GM19452 (cell line): ENCODE measurements at regions not wholly inside any gene's neighbourhood (a gene's known extent, or its start where the extent isn't known, plus 50 kb on each side); places are given as distances from the start of the nearest gene placed in this dataset.

Experiments used
- ATAC-seq: cut with Tn5 transposase; IDR thresholded peaks from one replicate; pipeline ENCODE4 v1.9.1; 2021; ENCODE audit not compliant: unreplicated experiment

- ATAC-seq: no peak
Measured at GRCh38 chr11:28770806-28771205, 662.6 kb downstream of the METTL15 start.

GRCh38 chr11:28767574-28767973 is 659.4 kb downstream of the METTL15 start:
- ATAC-seq: no peak

GRCh38 chr11:28763876-28764275 is 655.7 kb downstream of the METTL15 start:
- ATAC-seq: no peak

- no peak for ATAC-seq
Measured at GRCh38 chr11:28763151-28763550, 655.0 kb downstream of the METTL15 start.

GRCh38 chr11:28760676-28761390 is 652.6 kb downstream of the METTL15 start:
- no peak for ATAC-seq

GRCh38 chr11:28759311-28759710 is 651.1 kb downstream of the METTL15 start:
- ATAC-seq: no peak

- ATAC-seq: no peak
Measured at GRCh38 chr11:28757725-28758515, 649.7 kb downstream of the METTL15 start.

GRCh38 chr11:28756977-28757376 is 648.8 kb downstream of the METTL15 start:
- ATAC-seq: no peak

- no peak for ATAC-seq
Measured at GRCh38 chr11:28743061-28743550, 634.9 kb downstream of the METTL15 start.

- ATAC-seq: no peak
Measured at GRCh38 chr11:28739489-28740280, 631.5 kb downstream of the METTL15 start.

GRCh38 chr11:28738549-28738948 is 630.4 kb downstream of the METTL15 start:
- ATAC-seq: no peak

- ATAC-seq: no peak
Measured at GRCh38 chr11:28736256-28736655, 628.1 kb downstream of the METTL15 start.

GRCh38 chr11:28735511-28735910 is 627.3 kb downstream of the METTL15 start:
- no peak for ATAC-seq

- ATAC-seq: no peak
Measured at GRCh38 chr11:28730889-28731288, 622.7 kb downstream of the METTL15 start.

- no peak for ATAC-seq
Measured at GRCh38 chr11:28730336-28730735, 622.1 kb downstream of the METTL15 start.

- no peak for ATAC-seq
Measured at GRCh38 chr11:28729339-28729738, 621.2 kb downstream of the METTL15 start.

GRCh38 chr11:28728666-28729065 is 620.5 kb downstream of the METTL15 start:
- no peak for ATAC-seq

- ATAC-seq: no peak
Measured at GRCh38 chr11:28727254-28727653, 619.1 kb downstream of the METTL15 start.

- no peak for ATAC-seq
Measured at GRCh38 chr11:28726432-28726831, 618.2 kb downstream of the METTL15 start.

- no peak for ATAC-seq
Measured at GRCh38 chr11:28715726-28716125, 607.5 kb downstream of the METTL15 start.

GRCh38 chr11:28713850-28714249 is 605.7 kb downstream of the METTL15 start:
- no peak for ATAC-seq
